SU-DHL-6 (cell line): ENCODE measurements at regions not wholly inside any gene's neighbourhood (a gene's known extent, or its start where the extent isn't known, plus 50 kb on each side); places are given as distances from the start of the nearest gene placed in this dataset.
"Not testable (repeated sequence)": the region's sequence is repeated elsewhere in the genome, so short reads cannot be mapped to it uniquely, and the experiment has no call there.

ENCODE experiments used
- H2AFZ ChIP-seq: fragments of 200-600 bp; sonication (generic); 2 replicates; pipeline ENCODE4 v1.6.1; 2014; ENCODE audit warnings: low read depth, mild to moderate bottlenecking, moderate library complexity, mixed read lengths, antibody characterized with exemption, low read length; ENCODE audit not compliant: severe bottlenecking
- H3F3A ChIP-seq: fragments of 200-600 bp; shearing (Covaris generic); 2 replicates; pipeline ENCODE4 v1.6.0; 2016; ENCODE audit warnings: antibody characterized with exemption, mild to moderate bottlenecking; ENCODE audit not compliant: insufficient read depth
- H3K27ac ChIP-seq: fragments of 200-600 bp; sonication (generic); 2 replicates; pipeline ENCODE4 v1.5.1; 2016; ENCODE audit warnings: low read depth, mild to moderate bottlenecking, low read length, moderate library complexity, mixed read lengths
- H3K27me3 ChIP-seq: fragments of 200-600 bp; sonication (generic), shearing (Covaris generic); 2 replicates; pipeline ENCODE4 v1.6.0; 2014; ENCODE audit warnings: mild to moderate bottlenecking, low read length
- H3K36me3 ChIP-seq: fragments of 200-600 bp; sonication (generic); 2 replicates; pipeline ENCODE4 v1.6.1; 2014; ENCODE audit warnings: mild to moderate bottlenecking, low read length, mixed read lengths
- H3K4me2 ChIP-seq: fragments of 300-600, 200-600 bp; shearing (Covaris generic), sonication (generic); 2 replicates; pipeline ENCODE4 v1.6.0; 2014; ENCODE audit warnings: low read length, low read depth, mild to moderate bottlenecking; ENCODE audit not compliant: poor library complexity, severe bottlenecking
- H3K4me3 ChIP-seq: fragments of 200-600 bp; sonication (generic); 2 replicates; pipeline ENCODE4 v1.5.1; 2014; ENCODE audit warnings: antibody characterized with exemption, low read length, mild to moderate bottlenecking, mixed read lengths; ENCODE audit not compliant: insufficient read depth, poor library complexity, severe bottlenecking
- H3K79me2 ChIP-seq: fragments of 200-600 bp; sonication (generic); 2 replicates; pipeline ENCODE4 v1.6.1; 2014; ENCODE audit warnings: mild to moderate bottlenecking, low read length, moderate library complexity; ENCODE audit not compliant: insufficient read depth
- H3K9ac ChIP-seq: fragments of 200-600 bp; sonication (generic); 2 replicates; pipeline ENCODE4 v1.7.0; 2014; ENCODE audit warnings: mild to moderate bottlenecking, low read length
- H3K9me2 ChIP-seq: fragments of 200-600 bp; sonication (generic); replicated peaks from 2 replicates; pipeline ENCODE4 v1.6.1; 2014; ENCODE audit warnings: low read length; ENCODE audit not compliant: insufficient read depth
- H3K9me3 ChIP-seq: fragments of 200-600 bp; sonication (generic); 2 replicates; pipeline ENCODE4 v1.6.1; 2014; ENCODE audit warnings: low read length, mixed read lengths; ENCODE audit not compliant: insufficient read depth
- H4K20me1 ChIP-seq: fragments of 200-600 bp; sonication (generic); 2 replicates; pipeline ENCODE4 v1.6.1; 2014; ENCODE audit warnings: low read depth, mild to moderate bottlenecking, antibody characterized with exemption, low read length, moderate library complexity, mixed read lengths
- CTCF ChIP-seq: fragments of 200-600 bp; sonication (generic); IDR thresholded peaks from one replicate; pipeline ENCODE4 v1.5.1; 2017; ENCODE audit warnings: antibody characterized with exemption, mild to moderate bottlenecking, low read length, moderate library complexity; ENCODE audit not compliant: insufficient read depth, poor library complexity, severe bottlenecking
- EZH2phosphoT487 ChIP-seq: fragments of 200-600 bp; sonication (generic), shearing (Covaris generic); conservative IDR thresholded peaks from 2 replicates; pipeline ENCODE4 v1.6.1; 2018; ENCODE audit warnings: mild to moderate bottlenecking, antibody characterized with exemption, low read length, moderate library complexity, mixed read lengths

GRCh38 chr17:33952425-33952824 lies 302.7 kb upstream of the CCL2 start:
- Histone ChIP-seq H3K9ac (no peak overlapping the region), H4K20me1 (no peaks in the 10 kb centered on the region), H3K27ac (no peak overlapping the region), H3F3A (no peaks in the 10 kb centered on the region), H3K4me2 (no peak overlapping the region), H3K79me2 (no peaks in the 10 kb centered on the region), H2AFZ (no peak overlapping the region), H3K9me3 (no peaks in the 10 kb centered on the region), H3K36me3 (no peaks in the 10 kb centered on the region), H3K4me3 (no peak overlapping the region), H3K9me2 (no peaks in the 10 kb centered on the region), H3K27me3 (no peaks in the 10 kb centered on the region)
- no peak for TF ChIP-seq CTCF

- Histone ChIP-seq H3K9me2 (no peaks in the 10 kb centered on the region), H3K79me2 (no peaks in the 10 kb centered on the region), H3F3A (no peaks in the 10 kb centered on the region), H3K9me3 (no peaks in the 10 kb centered on the region), H3K27ac (no peak overlapping the region), H3K27me3 (no peaks in the 10 kb centered on the region), H3K36me3 (no peaks in the 10 kb centered on the region), H3K4me2 (no peak overlapping the region), H3K4me3 (no peak overlapping the region), H3K9ac (no peak overlapping the region), H2AFZ (no peak overlapping the region), H4K20me1 (no peaks in the 10 kb centered on the region)
- TF ChIP-seq CTCF (no peak), EZH2phosphoT487 (no peak)
These were observed 300.5 kb upstream of the CCL2 start for GRCh38 chr17:33954597-33954996.

- H4K20me1 ChIP-seq = no peaks in the 10 kb centered on the region
- TF ChIP-seq EZH2phosphoT487 = no peak
- TF ChIP-seq CTCF = no peak
- H3K9ac ChIP-seq = no peak overlapping the region
- H3K36me3 ChIP-seq = no peaks in the 10 kb centered on the region
- H3K27ac ChIP-seq = no peak overlapping the region
- no peaks in the 10 kb centered on the region for H3K9me2 ChIP-seq
- no peak overlapping the region for H3K4me2 ChIP-seq
- no peak overlapping the region for H3K4me3 ChIP-seq
- no peaks in the 10 kb centered on the region for H3K79me2 ChIP-seq
- no peaks in the 10 kb centered on the region for H3K27me3 ChIP-seq
- no peaks in the 10 kb centered on the region for H3K9me3 ChIP-seq
- no peak overlapping the region for H2AFZ ChIP-seq
- no peaks in the 10 kb centered on the region for H3F3A ChIP-seq
These were observed 299.6 kb upstream of the CCL2 start for GRCh38 chr17:33955461-33955860.

GRCh38 chr17:33959098-33959497 lies 296.0 kb upstream of the CCL2 start:
- H2AFZ ChIP-seq, H3K4me2 ChIP-seq, H3K27me3 ChIP-seq, H3K27ac ChIP-seq, H3K9ac ChIP-seq, H3F3A ChIP-seq, H3K4me3 ChIP-seq, H4K20me1 ChIP-seq, H3K79me2 ChIP-seq, H3K9me2 ChIP-seq, H3K9me3 ChIP-seq, H3K36me3 ChIP-seq: not testable (repeated sequence)
